ENCODE measurements at regions not wholly inside any gene's neighbourhood (a gene's known extent, or its start where the extent isn't known, plus 50 kb on each side); places are given as distances from the start of the nearest gene placed in this dataset.

DNA sequence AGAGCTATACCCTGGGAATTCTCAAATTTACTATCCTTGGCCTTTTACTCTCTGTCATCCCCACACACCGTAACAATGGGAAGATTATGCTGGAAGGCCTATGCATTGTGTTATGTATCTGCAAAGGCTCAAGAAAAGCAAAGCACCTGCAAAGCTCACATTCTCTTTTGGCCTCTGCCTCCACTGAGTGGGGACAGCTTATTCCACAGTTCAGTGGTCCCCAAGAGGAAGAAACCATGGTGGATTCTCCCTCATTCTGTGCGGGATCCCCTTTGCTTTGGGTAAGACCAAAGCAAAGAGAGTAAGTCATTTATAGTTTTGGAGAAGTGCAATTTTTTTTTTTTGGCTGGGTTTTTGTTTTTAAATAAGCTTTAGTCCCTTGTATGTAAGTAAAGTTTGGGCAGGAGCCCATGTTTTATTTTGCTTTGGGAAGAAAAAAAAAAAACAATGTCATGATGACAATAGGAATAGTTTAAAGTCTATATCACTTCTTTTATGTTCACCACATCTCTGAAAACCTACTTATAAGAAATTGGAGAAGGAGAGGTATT is 530.6 kb downstream of the FGF9 start:
- H3K27ac Mint-ChIP-seq: no peak overlapping the region
- Histone ChIP-seq H3K27me3 (ENCODE audit: insufficient read depth) (no peaks in the 10 kb centered on the region), H3K4me2 (no peak overlapping the region), H3K27ac (ENCODE audit: low read depth) (no peak overlapping the region), H3K9me2 (ENCODE audit: insufficient read depth) (no peaks in the 10 kb centered on the region; the same call in 1 of the 2 replicates), H4K20me1 (replicated peaks; ENCODE audit: insufficient read depth) (no peaks in the 10 kb centered on the region; the same call in none of the 2 replicates), H3K4me1 (ENCODE audit: insufficient read depth) (peaks cover 25% of the 10 kb centered on the region), H3K79me2 (replicated peaks; ENCODE audit: insufficient read depth) (peaks cover 16% of the 10 kb centered on the region; the same call in 1 of the 2 replicates), H3K4me3 (no peak overlapping the region), H2AFZ (no peak overlapping the region), H3F3A (replicated peaks; ENCODE audit: low read depth) (no peaks in the 10 kb centered on the region), H3K36me3 (ENCODE audit: insufficient read depth) (no peaks in the 10 kb centered on the region)
- ATAC-seq: no peak
- H3K27me3 Mint-ChIP-seq (ENCODE audit: insufficient read depth, low read depth, poor library complexity): peaks cover 2% of the 10 kb centered on the region
- no peak overlapping the region for H3K4me3 Mint-ChIP-seq
- H3K4me1 Mint-ChIP-seq: peaks cover 39% of the 10 kb centered on the region; the same call in 2 of the 3 replicates
- H3K36me3 Mint-ChIP-seq (ENCODE audit: low read depth): no peaks in the 10 kb centered on the region
- no peak for DNase-seq (ENCODE audit: low spot score)
- TF ChIP-seq ZNF114 (CRISPR knock-in tag; IDR thresholded peaks at IDR 0.05) (no peak), JUNB (IDR thresholded peaks at IDR 0.05; ENCODE audit: unreplicated experiment) (no peak), POLR2AphosphoS5 (IDR thresholded peaks at IDR 0.05; ENCODE audit: low read depth) (no peak), NANOG (IDR thresholded peaks at IDR 0.05; ENCODE audit: borderline replicate concordance) (no peak), EZH2 (IDR thresholded peaks at IDR 0.05; ENCODE audit: low read depth, unreplicated experiment) (no peak), STAT1 (IDR thresholded peaks at IDR 0.05; ENCODE audit: unreplicated experiment) (no peak), CREB1 (CRISPR knock-in tag; IDR thresholded peaks at IDR 0.05; ENCODE audit: low read depth) (no peak), ZNF331 (CRISPR knock-in tag; IDR thresholded peaks at IDR 0.05; ENCODE audit: low read depth) (no peak), EZH2phosphoT487 (IDR thresholded peaks at IDR 0.05; ENCODE audit: unreplicated experiment) (no peak)
- TF ChIP-seq, protein P1, sequence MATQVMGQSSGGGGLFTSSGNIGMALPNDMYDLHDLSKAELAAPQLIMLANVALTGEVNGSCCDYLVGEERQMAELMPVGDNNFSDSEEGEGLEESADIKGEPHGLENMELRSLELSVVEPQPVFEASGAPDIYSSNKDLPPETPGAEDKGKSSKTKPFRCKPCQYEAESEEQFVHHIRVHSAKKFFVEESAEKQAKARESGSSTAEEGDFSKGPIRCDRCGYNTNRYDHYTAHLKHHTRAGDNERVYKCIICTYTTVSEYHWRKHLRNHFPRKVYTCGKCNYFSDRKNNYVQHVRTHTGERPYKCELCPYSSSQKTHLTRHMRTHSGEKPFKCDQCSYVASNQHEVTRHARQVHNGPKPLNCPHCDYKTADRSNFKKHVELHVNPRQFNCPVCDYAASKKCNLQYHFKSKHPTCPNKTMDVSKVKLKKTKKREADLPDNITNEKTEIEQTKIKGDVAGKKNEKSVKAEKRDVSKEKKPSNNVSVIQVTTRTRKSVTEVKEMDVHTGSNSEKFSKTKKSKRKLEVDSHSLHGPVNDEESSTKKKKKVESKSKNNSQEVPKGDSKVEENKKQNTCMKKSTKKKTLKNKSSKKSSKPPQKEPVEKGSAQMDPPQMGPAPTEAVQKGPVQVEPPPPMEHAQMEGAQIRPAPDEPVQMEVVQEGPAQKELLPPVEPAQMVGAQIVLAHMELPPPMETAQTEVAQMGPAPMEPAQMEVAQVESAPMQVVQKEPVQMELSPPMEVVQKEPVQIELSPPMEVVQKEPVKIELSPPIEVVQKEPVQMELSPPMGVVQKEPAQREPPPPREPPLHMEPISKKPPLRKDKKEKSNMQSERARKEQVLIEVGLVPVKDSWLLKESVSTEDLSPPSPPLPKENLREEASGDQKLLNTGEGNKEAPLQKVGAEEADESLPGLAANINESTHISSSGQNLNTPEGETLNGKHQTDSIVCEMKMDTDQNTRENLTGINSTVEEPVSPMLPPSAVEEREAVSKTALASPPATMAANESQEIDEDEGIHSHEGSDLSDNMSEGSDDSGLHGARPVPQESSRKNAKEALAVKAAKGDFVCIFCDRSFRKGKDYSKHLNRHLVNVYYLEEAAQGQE (IDR thresholded peaks at IDR 0.05; ENCODE audit: unreplicated experiment): no peak
- TF ChIP-seq, protein P2, sequence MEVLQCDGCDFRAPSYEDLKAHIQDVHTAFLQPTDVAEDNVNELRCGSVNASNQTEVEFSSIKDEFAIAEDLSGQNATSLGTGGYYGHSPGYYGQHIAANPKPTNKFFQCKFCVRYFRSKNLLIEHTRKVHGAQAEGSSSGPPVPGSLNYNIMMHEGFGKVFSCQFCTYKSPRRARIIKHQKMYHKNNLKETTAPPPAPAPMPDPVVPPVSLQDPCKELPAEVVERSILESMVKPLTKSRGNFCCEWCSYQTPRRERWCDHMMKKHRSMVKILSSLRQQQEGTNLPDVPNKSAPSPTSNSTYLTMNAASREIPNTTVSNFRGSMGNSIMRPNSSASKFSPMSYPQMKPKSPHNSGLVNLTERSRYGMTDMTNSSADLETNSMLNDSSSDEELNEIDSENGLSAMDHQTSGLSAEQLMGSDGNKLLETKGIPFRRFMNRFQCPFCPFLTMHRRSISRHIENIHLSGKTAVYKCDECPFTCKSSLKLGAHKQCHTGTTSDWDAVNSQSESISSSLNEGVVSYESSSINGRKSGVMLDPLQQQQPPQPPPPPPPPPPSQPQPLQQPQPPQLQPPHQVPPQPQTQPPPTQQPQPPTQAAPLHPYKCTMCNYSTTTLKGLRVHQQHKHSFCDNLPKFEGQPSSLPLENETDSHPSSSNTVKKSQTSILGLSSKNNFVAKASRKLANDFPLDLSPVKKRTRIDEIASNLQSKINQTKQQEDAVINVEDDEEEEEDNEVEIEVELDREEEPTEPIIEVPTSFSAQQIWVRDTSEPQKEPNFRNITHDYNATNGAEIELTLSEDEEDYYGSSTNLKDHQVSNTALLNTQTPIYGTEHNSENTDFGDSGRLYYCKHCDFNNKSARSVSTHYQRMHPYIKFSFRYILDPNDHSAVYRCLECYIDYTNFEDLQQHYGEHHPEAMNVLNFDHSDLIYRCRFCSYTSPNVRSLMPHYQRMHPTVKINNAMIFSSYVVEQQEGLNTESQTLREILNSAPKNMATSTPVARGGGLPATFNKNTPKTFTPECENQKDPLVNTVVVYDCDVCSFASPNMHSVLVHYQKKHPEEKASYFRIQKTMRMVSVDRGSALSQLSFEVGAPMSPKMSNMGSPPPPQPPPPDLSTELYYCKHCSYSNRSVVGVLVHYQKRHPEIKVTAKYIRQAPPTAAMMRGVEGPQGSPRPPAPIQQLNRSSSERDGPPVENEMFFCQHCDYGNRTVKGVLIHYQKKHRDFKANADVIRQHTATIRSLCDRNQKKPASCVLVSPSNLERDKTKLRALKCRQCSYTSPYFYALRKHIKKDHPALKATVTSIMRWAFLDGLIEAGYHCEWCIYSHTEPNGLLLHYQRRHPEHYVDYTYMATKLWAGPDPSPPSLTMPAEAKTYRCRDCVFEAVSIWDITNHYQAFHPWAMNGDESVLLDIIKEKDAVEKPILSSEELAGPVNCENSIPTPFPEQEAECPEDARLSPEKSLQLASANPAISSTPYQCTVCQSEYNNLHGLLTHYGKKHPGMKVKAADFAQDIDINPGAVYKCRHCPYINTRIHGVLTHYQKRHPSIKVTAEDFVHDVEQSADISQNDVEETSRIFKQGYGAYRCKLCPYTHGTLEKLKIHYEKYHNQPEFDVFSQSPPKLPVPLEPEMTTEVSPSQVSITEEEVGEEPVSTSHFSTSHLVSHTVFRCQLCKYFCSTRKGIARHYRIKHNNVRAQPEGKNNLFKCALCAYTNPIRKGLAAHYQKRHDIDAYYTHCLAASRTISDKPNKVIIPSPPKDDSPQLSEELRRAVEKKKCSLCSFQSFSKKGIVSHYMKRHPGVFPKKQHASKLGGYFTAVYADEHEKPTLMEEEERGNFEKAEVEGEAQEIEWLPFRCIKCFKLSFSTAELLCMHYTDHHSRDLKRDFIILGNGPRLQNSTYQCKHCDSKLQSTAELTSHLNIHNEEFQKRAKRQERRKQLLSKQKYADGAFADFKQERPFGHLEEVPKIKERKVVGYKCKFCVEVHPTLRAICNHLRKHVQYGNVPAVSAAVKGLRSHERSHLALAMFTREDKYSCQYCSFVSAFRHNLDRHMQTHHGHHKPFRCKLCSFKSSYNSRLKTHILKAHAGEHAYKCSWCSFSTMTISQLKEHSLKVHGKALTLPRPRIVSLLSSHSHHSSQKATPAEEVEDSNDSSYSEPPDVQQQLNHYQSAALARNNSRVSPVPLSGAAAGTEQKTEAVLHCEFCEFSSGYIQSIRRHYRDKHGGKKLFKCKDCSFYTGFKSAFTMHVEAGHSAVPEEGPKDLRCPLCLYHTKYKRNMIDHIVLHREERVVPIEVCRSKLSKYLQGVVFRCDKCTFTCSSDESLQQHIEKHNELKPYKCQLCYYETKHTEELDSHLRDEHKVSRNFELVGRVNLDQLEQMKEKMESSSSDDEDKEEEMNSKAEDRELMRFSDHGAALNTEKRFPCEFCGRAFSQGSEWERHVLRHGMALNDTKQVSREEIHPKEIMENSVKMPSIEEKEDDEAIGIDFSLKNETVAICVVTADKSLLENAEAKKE (CRISPR knock-in tag; IDR thresholded peaks at IDR 0.05): no peak
- TF ChIP-seq, protein P3, sequence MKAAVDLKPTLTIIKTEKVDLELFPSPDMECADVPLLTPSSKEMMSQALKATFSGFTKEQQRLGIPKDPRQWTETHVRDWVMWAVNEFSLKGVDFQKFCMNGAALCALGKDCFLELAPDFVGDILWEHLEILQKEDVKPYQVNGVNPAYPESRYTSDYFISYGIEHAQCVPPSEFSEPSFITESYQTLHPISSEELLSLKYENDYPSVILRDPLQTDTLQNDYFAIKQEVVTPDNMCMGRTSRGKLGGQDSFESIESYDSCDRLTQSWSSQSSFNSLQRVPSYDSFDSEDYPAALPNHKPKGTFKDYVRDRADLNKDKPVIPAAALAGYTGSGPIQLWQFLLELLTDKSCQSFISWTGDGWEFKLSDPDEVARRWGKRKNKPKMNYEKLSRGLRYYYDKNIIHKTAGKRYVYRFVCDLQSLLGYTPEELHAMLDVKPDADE (IDR thresholded peaks at IDR 0.05): no peak
- TF ChIP-seq, protein P4, sequence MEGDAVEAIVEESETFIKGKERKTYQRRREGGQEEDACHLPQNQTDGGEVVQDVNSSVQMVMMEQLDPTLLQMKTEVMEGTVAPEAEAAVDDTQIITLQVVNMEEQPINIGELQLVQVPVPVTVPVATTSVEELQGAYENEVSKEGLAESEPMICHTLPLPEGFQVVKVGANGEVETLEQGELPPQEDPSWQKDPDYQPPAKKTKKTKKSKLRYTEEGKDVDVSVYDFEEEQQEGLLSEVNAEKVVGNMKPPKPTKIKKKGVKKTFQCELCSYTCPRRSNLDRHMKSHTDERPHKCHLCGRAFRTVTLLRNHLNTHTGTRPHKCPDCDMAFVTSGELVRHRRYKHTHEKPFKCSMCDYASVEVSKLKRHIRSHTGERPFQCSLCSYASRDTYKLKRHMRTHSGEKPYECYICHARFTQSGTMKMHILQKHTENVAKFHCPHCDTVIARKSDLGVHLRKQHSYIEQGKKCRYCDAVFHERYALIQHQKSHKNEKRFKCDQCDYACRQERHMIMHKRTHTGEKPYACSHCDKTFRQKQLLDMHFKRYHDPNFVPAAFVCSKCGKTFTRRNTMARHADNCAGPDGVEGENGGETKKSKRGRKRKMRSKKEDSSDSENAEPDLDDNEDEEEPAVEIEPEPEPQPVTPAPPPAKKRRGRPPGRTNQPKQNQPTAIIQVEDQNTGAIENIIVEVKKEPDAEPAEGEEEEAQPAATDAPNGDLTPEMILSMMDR (conservative IDR thresholded peaks at IDR 0.05; ENCODE audit: low read depth in 2 of 2): no peak
- no peaks in the 10 kb centered on the region for H3K9me3 Mint-ChIP-seq

Measured in GM23338 (cell line).